ENCODE measurements at regions not wholly inside any gene's neighbourhood (a gene's known extent, or its start where the extent isn't known, plus 50 kb on each side); places are given as distances from the start of the nearest gene placed in this dataset.

DNA sequence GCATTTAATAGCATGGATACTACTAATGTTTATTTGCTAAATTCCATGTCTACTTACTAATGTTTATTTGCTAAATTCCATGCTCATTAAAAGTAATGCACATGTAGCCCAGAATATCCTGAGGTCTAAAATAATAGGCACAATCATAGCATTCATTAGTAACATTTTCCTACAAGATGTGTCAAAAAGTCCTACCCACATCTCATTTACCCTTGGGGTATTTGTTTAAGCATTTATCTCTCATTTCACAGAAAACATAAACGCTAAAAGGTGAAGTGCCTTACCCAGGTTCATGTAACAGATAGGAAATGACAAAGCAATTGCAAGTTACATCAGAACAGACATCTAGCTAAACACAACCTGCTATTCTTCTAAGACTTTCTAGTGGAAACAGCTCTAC, 457.1 kb downstream of the HACE1 start:
- TF ChIP-seq, protein P1, sequence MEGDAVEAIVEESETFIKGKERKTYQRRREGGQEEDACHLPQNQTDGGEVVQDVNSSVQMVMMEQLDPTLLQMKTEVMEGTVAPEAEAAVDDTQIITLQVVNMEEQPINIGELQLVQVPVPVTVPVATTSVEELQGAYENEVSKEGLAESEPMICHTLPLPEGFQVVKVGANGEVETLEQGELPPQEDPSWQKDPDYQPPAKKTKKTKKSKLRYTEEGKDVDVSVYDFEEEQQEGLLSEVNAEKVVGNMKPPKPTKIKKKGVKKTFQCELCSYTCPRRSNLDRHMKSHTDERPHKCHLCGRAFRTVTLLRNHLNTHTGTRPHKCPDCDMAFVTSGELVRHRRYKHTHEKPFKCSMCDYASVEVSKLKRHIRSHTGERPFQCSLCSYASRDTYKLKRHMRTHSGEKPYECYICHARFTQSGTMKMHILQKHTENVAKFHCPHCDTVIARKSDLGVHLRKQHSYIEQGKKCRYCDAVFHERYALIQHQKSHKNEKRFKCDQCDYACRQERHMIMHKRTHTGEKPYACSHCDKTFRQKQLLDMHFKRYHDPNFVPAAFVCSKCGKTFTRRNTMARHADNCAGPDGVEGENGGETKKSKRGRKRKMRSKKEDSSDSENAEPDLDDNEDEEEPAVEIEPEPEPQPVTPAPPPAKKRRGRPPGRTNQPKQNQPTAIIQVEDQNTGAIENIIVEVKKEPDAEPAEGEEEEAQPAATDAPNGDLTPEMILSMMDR (IDR thresholded peaks at IDR 0.05; ENCODE audit: poor library complexity, severe bottlenecking), result no peak
- TF ChIP-seq TAF1 (IDR thresholded peaks at IDR 0.05; ENCODE audit: low read depth), result no peak
- no peak for TF ChIP-seq RAD21 (conservative IDR thresholded peaks at IDR 0.05)
- TF ChIP-seq SMC3 (conservative IDR thresholded peaks at IDR 0.05; ENCODE audit: poor library complexity), result no peak
- TF ChIP-seq, protein P2, sequence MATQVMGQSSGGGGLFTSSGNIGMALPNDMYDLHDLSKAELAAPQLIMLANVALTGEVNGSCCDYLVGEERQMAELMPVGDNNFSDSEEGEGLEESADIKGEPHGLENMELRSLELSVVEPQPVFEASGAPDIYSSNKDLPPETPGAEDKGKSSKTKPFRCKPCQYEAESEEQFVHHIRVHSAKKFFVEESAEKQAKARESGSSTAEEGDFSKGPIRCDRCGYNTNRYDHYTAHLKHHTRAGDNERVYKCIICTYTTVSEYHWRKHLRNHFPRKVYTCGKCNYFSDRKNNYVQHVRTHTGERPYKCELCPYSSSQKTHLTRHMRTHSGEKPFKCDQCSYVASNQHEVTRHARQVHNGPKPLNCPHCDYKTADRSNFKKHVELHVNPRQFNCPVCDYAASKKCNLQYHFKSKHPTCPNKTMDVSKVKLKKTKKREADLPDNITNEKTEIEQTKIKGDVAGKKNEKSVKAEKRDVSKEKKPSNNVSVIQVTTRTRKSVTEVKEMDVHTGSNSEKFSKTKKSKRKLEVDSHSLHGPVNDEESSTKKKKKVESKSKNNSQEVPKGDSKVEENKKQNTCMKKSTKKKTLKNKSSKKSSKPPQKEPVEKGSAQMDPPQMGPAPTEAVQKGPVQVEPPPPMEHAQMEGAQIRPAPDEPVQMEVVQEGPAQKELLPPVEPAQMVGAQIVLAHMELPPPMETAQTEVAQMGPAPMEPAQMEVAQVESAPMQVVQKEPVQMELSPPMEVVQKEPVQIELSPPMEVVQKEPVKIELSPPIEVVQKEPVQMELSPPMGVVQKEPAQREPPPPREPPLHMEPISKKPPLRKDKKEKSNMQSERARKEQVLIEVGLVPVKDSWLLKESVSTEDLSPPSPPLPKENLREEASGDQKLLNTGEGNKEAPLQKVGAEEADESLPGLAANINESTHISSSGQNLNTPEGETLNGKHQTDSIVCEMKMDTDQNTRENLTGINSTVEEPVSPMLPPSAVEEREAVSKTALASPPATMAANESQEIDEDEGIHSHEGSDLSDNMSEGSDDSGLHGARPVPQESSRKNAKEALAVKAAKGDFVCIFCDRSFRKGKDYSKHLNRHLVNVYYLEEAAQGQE (IDR thresholded peaks at IDR 0.05; ENCODE audit: borderline replicate concordance), result no peak
- TF ChIP-seq EZH2 (IDR thresholded peaks at IDR 0.05; ENCODE audit: borderline replicate concordance, insufficient read depth, low read length, poor library complexity, severe bottlenecking), result no peak
- no peak for TF ChIP-seq POLR2AphosphoS5 (IDR thresholded peaks at IDR 0.05)
- TF ChIP-seq EP300 (conservative IDR thresholded peaks at IDR 0.05; ENCODE audit: poor library complexity, severe bottlenecking), result no peak
- no peak for TF ChIP-seq MXI1 (conservative IDR thresholded peaks at IDR 0.05; ENCODE audit: poor library complexity, severe bottlenecking)
- Histone ChIP-seq H3K79me2 (replicated peaks; ENCODE audit: insufficient read depth, low read length) (no peaks in the 10 kb centered on the region), H2AFZ (ENCODE audit: low read depth, low read length) (no peak overlapping the region), H3K27ac (ENCODE audit: low read length) (no peak overlapping the region), H3K36me3 (ENCODE audit: insufficient read depth, low read length) (no peaks in the 10 kb centered on the region), H3K27me3 (ENCODE audit: insufficient read depth, low read depth, low read length) (no peaks in the 10 kb centered on the region), H3K4me3 (ENCODE audit: low read length) (no peak overlapping the region), H3K9ac (ENCODE audit: low read length) (no peak overlapping the region), H3K9me2 (ENCODE audit: insufficient read depth, low read length) (no peaks in the 10 kb centered on the region), H3K4me2 (ENCODE audit: low read length) (no peak overlapping the region), H4K20me1 (ENCODE audit: insufficient read depth) (no peaks in the 10 kb centered on the region), H3F3A (ENCODE audit: insufficient read depth, low read length, poor library complexity, severe bottlenecking) (peaks cover 3% of the 10 kb centered on the region), H3K9me3 (ENCODE audit: low read length) (no peaks in the 10 kb centered on the region)

DNA sequence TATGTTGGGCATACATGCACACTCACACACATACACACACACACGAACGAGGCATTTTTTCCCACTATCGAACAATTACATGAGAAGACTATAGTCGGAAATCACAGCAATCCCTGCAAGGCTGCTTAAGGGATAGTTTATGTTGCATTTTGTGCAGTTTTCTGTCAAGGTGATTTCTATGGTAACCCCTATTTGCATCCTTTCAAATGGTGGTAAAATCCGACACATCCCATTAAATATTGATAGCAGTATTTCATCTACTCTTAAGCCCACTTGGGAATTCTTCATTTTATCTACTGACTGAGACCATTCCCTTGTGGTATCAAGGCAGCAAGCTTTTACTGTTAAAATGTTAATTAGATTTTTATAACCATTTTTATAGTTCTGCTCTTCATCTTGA, 457.8 kb downstream of the HACE1 start:
- peak; percentile 17 for TF ChIP-seq EP300 (conservative IDR thresholded peaks at IDR 0.05; ENCODE audit: poor library complexity, severe bottlenecking)
- TF ChIP-seq, protein P2 (IDR thresholded peaks at IDR 0.05; ENCODE audit: borderline replicate concordance), result no peak
- Histone ChIP-seq H3K4me3 (ENCODE audit: low read length) (peak overlapping the region; percentile 5), H4K20me1 (ENCODE audit: insufficient read depth) (no peaks in the 10 kb centered on the region), H3K27ac (ENCODE audit: low read length) (no peak overlapping the region), H2AFZ (ENCODE audit: low read depth, low read length) (no peak overlapping the region), H3K36me3 (ENCODE audit: insufficient read depth, low read length) (no peaks in the 10 kb centered on the region), H3K27me3 (ENCODE audit: insufficient read depth, low read depth, low read length) (no peaks in the 10 kb centered on the region), H3K79me2 (replicated peaks; ENCODE audit: insufficient read depth, low read length) (no peaks in the 10 kb centered on the region), H3K9me2 (ENCODE audit: insufficient read depth, low read length) (no peaks in the 10 kb centered on the region), H3K9me3 (ENCODE audit: low read length) (no peaks in the 10 kb centered on the region), H3K9ac (ENCODE audit: low read length) (no peak overlapping the region), H3K4me2 (ENCODE audit: low read length) (no peak overlapping the region), H3F3A (ENCODE audit: insufficient read depth, low read length, poor library complexity, severe bottlenecking) (peaks cover 3% of the 10 kb centered on the region)
